Neural crest cell (in vitro differentiated cells): ENCODE measurements at regions not wholly inside any gene's neighbourhood (a gene's known extent, or its start where the extent isn't known, plus 50 kb on each side); places are given as distances from the start of the nearest gene placed in this dataset.

Experiments
- DNase-seq: peaks from one replicate; pipeline ENCODE4 v3.0.0; 2021; ENCODE audit warnings: low read depth, mixed read lengths, low spot score
- H3K27ac Mint-ChIP-seq: one replicate; pipeline ENCODE4 v1.8.0; 2021; ENCODE audit warnings: mild to moderate bottlenecking, mixed read lengths; ENCODE audit not compliant: unreplicated experiment
- H3K27me3 Mint-ChIP-seq: 2 replicates; pipeline ENCODE4 v1.8.0; 2021; ENCODE audit warnings: low read depth, mild to moderate bottlenecking, mixed read lengths
- H3K36me3 Mint-ChIP-seq: 2 replicates; pipeline ENCODE4 v1.8.0; 2021; ENCODE audit warnings: low read depth, mild to moderate bottlenecking, mixed read lengths
- H3K4me1 Mint-ChIP-seq: 2 replicates; pipeline ENCODE4 v1.8.0; 2021; ENCODE audit warnings: mixed read lengths
- H3K4me3 Mint-ChIP-seq: one replicate; pipeline ENCODE4 v1.8.0; 2021; ENCODE audit warnings: mild to moderate bottlenecking, mixed read lengths
- H3K9me3 Mint-ChIP-seq: 2 replicates; pipeline ENCODE4 v1.8.0; 2021; ENCODE audit warnings: mixed read lengths
- CTCF ChIP-seq: fragments of 200-600 bp; sonication (generic); conservative IDR thresholded peaks from 2 replicates; pipeline ENCODE4 v1.5.0; 2021; ENCODE audit warnings: antibody characterized with exemption, mild to moderate bottlenecking

GRCh38 chr10:125325326-125325725 lies 165.0 kb upstream of the CTBP2 start:
- peaks cover 12% of the 10 kb centered on the region for H3K9me3 Mint-ChIP-seq
- peaks cover 9% of the 10 kb centered on the region for H3K27me3 Mint-ChIP-seq
- DNase-seq = no peak

GRCh38 chr10:125316436-125316835 lies 156.1 kb upstream of the CTBP2 start:
- no peak overlapping the region for H3K4me3 Mint-ChIP-seq
- peaks cover 9% of the 10 kb centered on the region for H3K9me3 Mint-ChIP-seq
- no peak for TF ChIP-seq CTCF
- H3K27me3 Mint-ChIP-seq = no peaks in the 10 kb centered on the region
- DNase-seq = no peak
- no peak overlapping the region for H3K27ac Mint-ChIP-seq
- no peaks in the 10 kb centered on the region for H3K36me3 Mint-ChIP-seq
- no peaks in the 10 kb centered on the region for H3K4me1 Mint-ChIP-seq

More at GRCh38 chr10:125325326-125325725, 165.0 kb upstream of the CTBP2 start:
- Mint-ChIP-seq H3K4me1 (no peaks in the 10 kb centered on the region), H3K27ac (no peak overlapping the region), H3K4me3 (no peak overlapping the region), H3K36me3 (no peaks in the 10 kb centered on the region)
- no peak for TF ChIP-seq CTCF

- H3K27ac Mint-ChIP-seq = no peak overlapping the region
- no peak for TF ChIP-seq CTCF
- no peak overlapping the region for H3K4me3 Mint-ChIP-seq
- no peaks in the 10 kb centered on the region for H3K27me3 Mint-ChIP-seq
- H3K4me1 Mint-ChIP-seq = peaks cover 10% of the 10 kb centered on the region
- no peaks in the 10 kb centered on the region for H3K36me3 Mint-ChIP-seq
- H3K9me3 Mint-ChIP-seq = peaks cover 2% of the 10 kb centered on the region
- no peak for DNase-seq
Observed at GRCh38 chr10:125300937-125301336, 140.6 kb upstream of the CTBP2 start.

- no peak for TF ChIP-seq CTCF
- H3K27ac Mint-ChIP-seq = no peak overlapping the region
- H3K27me3 Mint-ChIP-seq = no peaks in the 10 kb centered on the region
- no peak overlapping the region for H3K4me3 Mint-ChIP-seq
- DNase-seq = no peak
- no peaks in the 10 kb centered on the region for H3K9me3 Mint-ChIP-seq
- H3K36me3 Mint-ChIP-seq = no peaks in the 10 kb centered on the region
- peaks cover 10% of the 10 kb centered on the region for H3K4me1 Mint-ChIP-seq
Observed at GRCh38 chr10:125299461-125299860, 139.1 kb upstream of the CTBP2 start.

GRCh38 chr10:125296598-125296997 lies 136.2 kb upstream of the CTBP2 start:
- H3K27me3 Mint-ChIP-seq = no peaks in the 10 kb centered on the region

More at GRCh38 chr10:125296598-125296997, 136.2 kb upstream of the CTBP2 start:
- no peak for TF ChIP-seq CTCF
- no peak overlapping the region for H3K27ac Mint-ChIP-seq
- no peak for DNase-seq
- H3K4me3 Mint-ChIP-seq = no peak overlapping the region
- no peaks in the 10 kb centered on the region for H3K36me3 Mint-ChIP-seq
- no peaks in the 10 kb centered on the region for H3K9me3 Mint-ChIP-seq
- peaks cover 10% of the 10 kb centered on the region for H3K4me1 Mint-ChIP-seq
